HG03521 (cell line): ENCODE measurements at regions not wholly inside any gene's neighbourhood (a gene's known extent, or its start where the extent isn't known, plus 50 kb on each side); places are given as distances from the start of the nearest gene placed in this dataset.
"Not testable (repeated sequence)": the region's sequence is repeated elsewhere in the genome, so short reads cannot be mapped to it uniquely, and the experiment has no call there.

Experiments used
- ATAC-seq: cut with Tn5 transposase; IDR thresholded peaks from one replicate; pipeline ENCODE4 v1.9.1; 2021; ENCODE audit warnings: mild to moderate bottlenecking, moderate library complexity; ENCODE audit not compliant: unreplicated experiment

DNA sequence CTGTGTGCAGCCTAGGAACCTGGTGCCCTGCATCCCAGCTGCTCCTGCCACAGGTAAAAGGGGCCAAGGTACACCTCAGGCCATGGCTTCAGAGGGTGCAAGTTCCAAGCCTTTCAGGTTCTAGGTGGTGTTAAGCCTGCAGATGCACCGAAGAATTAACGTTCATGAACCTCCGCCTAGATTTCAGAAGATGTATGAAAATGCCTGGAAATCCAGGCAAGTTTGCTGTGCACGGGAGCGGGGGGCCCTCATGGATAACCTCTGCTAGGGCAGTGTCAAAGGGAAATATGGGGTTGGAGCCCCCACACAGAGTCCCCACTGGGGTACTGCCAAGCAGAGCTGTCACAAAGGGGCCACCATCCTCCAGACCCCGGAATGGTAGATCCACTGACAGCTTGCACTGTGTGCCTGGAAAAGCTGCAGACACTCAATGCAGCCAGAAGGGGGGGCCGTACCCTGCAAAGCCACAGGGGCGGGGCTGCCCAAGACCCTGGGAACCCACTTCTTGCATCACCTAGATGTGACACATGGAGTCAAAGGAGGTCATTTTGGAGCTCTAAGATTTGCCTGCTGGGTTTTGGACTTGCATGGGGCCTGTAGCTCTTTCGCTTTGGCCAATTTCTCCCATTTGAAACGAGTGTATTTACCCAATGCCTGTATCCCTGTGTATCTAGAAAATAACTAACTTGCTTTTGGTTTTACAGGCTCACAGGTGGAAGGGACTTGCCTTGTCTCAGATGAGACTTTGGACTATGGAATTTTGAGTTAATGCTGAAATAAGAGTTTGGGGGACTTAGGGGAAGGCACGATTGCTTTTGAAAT, 145.2 kb upstream of the C1QTNF3 start:
- ATAC-seq = not testable (repeated sequence)

DNA sequence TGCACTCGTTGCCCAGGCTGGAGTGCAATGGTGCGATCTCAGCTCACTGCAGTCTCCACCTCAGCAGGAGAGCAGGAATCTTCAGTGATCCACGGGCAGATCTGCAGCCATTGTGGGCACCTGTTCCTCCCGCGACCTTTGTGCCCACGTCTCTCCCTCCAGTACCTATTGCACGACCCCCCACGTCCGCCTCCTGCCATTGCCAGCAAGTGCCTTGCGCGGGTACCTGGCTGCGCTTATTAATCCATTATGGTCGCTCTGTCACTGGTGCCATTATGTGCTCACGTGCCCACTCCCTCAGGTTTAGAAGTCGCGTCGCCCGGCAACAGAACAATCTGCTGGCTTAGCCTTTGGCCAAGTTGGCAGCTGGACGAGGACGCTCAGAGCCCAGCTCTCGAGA, 146.2 kb upstream of the C1QTNF3 start:
- ATAC-seq = not testable (repeated sequence)

DNA sequence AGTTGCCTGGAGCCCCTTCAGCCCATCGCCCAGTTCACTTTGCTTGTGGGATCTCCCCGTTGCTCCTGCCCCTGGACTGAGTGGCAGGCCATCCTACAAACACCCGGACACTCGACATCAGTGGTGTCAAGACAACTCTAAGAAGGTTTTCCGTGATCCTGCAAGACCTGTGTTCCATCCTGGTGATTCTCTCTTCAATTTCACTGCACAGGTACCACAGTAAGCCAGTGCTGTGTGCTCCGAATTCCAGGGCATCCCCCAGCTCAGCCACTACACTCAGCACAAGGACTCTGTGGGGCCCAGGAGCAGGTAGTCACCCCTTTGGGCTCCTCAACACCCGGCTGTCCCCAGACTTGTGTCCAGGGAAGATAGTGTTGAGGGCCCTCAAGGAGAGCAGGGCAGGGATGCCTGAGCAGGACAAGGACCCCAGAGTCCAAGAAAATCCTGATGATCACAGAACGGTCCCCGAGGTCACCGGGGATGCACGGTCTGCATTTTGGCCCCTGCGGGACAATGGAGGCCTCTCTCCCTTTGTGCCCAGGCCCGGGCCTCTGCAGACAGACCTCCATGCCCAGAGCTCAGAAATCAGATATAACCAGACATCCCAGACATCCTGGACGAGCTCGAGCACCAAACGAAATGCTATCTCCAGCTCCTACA, 146.9 kb upstream of the C1QTNF3 start:
- not testable (repeated sequence) for ATAC-seq

DNA sequence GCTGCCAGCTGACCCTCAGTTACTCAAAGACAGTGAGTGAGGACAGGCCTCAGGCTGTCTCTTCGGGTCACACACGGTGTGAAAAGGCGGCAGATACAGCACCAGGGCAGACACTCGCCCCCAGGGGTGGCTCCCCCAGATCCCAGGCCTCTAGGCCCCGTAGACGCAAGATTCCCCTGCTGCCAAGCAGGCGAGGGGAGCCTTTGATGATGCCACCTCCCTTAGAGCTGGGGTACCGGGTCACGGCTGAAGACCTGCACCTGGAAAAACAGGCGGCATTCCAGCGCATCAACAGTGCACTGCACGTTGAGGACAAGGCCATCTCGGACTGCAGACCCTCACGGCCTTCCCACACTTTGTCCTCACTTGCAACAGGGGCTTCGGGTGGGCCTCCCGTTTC, 147.5 kb upstream of the C1QTNF3 start:
- ATAC-seq = not testable (repeated sequence)

DNA sequence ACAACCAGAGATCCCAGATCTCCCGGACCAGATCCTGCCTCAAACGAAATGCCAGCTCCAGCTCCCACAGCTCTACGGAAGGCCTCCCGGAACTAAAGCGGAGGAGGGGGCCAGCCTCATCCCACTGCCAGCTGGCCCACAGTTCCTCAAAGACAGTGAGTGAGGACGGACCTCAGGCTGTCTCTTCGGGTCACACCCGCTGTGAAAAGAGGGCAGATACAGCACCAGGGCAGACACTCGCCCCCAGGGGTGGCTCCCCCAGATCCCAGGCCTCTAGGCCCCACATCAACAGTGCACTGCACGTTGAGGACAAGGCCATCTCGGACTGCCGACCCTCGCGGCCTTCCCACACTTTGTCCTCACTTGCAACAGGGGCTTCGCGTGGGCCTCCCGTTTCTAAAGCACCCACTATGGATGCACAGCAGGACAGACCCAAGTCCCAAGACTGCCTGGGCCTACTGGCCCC, 148.3 kb upstream of the C1QTNF3 start:
- ATAC-seq = not testable (repeated sequence)

DNA sequence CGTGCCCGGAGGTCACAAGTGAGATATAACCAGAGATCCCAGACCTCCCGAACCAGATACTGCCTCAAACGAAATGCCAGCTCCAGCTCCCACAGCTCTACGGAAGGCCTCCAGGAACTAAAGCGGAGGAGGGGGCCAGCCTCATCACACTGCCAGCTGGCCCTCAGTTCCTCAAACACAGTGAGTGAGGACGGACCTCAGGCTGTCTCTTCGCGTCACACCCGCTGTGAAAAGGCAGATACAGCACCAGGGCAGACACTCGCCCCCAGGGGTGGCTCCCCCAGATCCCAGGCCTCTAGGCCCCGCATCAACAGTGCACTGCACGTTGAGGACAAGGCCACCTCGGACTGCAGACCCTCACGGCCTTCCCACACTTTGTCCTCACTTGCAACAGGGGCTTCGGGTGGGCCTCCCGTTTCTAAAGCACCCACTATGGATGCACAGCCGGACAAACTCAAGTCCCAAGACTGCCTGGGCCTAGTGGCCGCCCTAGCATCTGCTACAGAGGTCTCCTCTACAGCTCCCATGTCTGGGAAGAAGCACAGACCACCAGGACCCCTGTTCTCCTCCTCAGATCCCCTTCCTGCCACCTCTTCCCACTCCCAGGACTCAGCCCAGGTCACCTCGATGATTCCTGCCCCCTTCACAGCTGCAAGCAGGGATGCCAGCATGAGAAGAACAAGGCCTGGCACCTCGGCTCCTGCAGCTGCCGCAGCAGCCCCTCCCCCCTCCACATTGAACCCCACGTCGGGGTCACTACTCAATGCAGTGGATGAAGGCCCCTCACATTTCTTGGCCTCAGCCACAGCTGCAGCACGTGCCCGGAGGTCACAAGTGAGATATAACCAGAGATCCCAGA, 149.3 kb upstream of the C1QTNF3 start:
- not testable (repeated sequence) for ATAC-seq

DNA sequence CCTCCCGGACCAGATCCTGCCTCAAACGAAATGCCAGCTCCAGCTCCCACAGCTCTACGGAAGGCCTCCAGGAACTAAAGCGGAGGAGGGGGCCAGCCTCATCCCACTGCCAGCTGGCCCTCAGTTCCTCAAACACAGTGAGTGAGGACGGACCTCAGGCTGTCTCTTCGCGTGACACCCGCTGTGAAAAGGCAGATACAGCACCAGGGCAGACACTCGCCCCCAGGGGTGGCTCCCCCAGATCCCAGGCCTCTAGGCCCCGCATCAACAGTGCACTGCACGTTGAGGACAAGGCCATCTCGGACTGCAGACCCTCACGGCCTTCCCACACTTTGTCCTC, 149.9 kb upstream of the C1QTNF3 start:
- not testable (repeated sequence) for ATAC-seq

DNA sequence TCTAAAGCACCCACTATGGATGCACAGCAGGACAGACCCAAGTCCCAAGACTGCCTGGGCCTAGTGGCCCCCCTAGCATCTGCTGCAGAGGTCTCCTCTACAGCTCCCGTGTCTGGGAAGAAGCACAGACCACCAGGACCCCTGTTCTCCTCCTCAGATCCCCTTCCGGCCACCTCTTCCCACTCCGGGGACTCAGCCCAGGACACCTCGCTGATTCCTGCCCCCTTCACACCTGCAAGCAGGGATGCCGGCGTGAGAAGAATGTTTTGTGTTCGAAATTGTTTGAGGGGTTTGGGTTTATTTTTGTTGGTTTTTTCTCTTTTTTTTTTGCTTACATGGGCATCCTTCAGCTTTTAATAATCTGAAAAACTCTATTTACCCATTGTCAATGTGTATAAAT, 150.3 kb upstream of the C1QTNF3 start:
- not testable (repeated sequence) for ATAC-seq

DNA sequence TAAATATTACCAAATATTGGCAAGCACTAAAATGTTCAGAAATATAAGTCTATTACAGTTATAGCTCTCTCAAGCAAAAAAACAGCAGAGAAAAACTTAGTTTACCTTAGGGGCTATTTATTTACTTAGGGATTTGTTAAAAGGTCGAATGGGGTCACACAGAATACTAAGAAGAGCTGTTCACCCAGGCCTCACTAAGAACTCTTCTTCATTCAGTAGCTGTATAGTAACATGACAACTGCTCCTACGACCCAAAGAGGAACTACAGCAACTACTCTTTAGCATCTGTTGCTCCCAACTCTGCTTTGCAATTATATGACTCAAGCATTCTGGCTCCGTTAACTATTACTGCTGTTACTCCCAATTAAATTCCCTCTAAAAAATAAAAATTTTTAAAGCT, 150.8 kb upstream of the C1QTNF3 start:
- not testable (repeated sequence) for ATAC-seq

DNA sequence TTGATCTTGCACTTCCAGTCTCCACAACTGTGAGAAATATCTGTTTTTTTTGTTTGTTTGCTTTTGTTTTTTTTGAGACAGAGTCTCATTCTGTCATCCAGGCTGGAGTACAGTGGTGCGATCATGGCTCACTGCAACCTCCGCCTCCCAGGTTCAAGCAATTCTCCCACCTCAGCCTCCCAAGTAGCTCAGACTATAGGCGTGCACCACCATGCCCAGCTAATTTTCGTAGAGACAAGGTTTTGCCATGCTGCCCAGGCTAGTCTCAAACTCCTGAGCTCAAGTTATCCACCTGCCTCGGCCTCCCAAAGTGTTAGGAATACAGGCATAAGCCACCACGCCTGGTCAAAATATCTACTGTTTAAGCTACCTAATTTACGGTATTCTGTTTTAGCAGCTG, 153.1 kb upstream of the C1QTNF3 start:
- ATAC-seq = not testable (repeated sequence)

DNA sequence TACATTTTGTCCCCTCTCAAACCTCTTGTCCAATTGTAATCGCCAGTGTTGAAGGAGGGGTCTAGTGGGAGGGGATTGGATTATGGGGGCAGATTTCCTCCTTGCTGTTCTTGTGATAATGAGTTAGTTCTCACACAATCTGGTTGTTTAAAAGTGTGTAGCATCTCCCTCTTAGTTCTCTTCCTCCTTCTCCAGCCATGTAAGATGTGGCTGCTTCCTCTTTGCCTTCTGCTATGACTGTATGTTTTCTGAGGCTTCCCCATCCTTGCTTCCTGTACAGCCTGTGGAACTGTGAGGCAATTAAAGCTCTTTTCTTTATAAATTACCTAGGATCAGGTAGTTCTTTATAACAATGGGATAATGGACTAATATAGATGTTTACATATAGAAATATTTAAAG, 162.3 kb upstream of the C1QTNF3 start:
- not testable (repeated sequence) for ATAC-seq

DNA sequence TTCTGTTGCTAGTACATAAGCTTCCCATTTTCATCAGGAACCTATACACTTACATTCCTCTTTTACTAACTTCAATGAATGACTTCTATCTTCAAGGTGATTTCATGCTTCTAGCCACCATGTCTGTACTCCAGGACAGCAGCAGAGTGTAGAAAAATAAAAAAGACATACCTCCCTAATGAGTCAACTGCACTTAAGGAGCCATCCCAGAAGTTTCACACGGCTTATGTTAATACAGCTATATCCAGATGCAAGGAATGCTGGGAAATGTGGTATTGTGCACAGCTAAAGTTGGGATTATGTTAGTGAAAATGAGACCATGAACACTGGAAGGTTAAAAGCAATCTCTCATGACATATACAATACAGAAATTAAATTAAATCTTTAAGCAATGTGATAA, 174.4 kb upstream of the C1QTNF3 start:
- not testable (repeated sequence) for ATAC-seq

DNA sequence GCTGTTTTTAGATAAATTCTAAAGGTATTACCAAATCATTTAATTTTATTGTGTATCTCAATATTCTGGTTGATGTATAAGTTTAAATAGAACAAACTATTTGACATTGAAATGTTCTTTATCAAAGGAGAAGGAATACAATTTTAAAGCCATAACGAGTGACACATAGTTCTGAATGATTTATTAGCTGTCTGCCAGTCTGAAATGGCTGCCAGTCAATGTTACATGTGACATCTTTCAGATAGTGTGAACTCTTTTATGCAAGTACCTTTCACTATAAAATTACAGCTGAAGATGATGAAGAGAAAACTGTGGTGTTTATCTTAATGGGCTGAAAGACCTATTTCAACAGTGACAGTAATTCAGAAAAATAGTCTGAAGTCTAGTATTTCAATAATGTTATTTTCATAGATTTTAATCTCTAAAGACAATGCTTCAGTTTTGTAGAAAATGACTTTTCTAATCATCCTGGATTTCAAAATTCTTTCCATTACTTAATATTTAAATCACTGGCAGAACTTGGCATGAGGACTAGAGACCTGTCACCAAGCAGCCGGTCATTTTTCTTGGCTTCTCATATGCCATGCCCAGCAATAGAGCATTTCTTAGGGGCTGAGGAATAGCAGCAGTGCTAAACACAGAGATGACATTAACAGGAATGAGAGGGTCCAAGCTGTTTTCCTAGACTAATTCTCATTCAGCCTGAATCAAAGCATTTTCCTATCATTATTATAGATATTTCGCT, 178.5 kb upstream of the C1QTNF3 start:
- ATAC-seq = not testable (repeated sequence)

DNA sequence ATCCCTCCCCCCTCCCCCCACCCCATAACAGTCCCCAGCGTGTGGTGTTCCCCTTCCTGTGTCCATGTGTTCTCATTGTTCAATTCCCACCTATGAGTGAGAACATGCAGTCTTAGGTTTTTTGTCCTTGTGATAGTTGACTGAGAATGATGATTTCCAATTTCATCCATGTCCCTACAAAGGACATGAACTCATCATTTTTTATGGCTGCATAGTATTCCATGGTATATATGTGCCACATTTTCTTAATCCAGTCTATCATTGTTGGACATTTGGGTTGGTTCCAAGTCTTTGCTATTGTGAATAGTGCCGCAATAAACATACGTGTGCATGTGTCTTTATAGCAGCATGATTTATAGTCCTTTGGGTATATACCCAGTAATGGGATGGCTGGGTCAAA, 180.1 kb upstream of the C1QTNF3 start:
- ATAC-seq = not testable (repeated sequence)

DNA sequence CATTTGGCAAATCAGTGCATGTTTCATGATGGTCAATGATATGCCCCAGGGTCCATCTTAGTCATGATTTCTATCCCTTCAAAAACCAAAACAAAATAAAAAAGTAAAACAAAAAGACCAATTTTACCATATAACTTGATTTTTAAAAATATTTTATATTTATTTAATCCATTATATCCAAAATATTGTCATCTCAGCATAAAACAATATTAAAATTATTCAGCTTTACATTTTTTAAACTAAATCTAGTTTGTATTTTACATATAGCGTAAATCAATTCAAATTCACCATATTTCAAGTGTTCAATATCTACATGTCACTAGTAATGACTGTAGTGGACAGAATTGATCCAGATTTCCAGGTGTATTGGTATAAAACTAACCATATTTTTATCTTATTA, 187.4 kb upstream of the C1QTNF3 start:
- ATAC-seq = not testable (repeated sequence)

DNA sequence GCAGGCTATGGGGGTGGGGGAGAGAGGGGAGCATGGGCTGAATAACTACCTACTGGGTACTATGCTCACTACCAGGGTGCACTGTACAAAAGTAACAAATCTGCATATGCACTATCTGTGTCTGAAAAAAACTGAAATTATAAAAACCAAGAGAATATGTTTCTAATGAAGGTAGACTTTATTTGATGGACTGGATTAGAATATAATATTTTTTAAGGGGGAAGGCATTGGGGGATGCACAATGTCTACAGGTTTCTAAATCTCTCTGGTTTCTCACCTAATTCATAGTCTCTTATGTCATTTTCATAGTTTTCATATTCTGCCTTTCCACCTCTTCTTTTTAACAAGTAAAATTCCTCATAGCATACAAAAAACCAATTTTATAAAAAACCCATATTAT, 200.8 kb upstream of the C1QTNF3 start:
- not testable (repeated sequence) for ATAC-seq

DNA sequence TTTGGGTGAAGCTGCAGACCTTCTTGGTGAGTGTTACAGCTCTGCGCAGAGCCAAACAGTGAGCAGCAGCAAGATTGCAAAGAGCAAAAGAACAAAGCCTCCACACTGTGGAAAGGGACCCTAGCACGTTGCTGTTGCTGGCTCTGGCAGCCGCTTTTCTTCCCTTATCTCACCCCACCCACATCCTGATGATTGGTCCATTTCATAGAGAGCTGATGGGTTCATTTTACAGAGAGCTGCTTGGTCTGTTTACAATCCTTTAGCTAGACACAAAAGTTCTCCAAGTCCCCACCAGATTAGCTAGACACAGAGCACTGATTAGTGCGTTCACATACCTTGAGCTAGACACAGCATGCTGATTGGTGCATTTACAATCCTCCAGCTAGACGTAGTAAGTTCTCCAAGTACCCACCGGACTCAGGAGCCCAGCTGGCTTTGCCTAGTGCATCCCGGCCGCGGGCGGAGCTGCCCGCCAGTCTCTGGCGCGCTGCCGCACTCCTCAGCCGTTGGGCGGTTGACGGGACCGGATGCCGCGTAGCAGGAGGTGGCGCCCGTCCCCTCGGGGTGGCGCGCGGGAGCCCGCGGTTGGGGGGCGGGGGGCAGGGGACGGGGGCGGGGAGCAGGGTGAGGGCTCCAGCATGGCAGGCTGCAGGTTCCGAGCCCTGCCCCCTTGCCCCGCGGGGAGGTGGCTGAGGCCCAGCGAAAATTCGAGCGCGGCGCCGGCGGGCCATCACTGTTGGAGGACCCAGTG, 201.4 kb upstream of the C1QTNF3 start:
- ATAC-seq = not testable (repeated sequence)

DNA sequence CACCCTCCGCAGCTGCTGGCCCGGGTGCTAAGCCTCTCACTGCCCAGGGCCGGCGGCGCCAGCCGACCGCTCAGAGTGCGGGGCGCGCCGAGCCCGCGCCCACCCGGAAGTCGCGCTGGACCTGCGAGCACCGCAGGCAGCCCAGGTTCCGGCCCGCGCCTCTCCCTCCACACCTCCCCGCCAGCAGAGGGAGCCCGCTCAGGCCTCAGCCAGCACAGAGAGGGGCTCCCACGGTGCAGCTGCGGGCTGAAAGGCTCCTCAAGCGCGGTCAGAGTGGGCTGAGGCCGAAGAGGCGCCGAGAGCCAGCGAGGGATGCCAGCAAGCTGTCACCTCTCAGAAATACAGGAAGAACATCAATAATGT, 202.0 kb upstream of the C1QTNF3 start:
- not testable (repeated sequence) for ATAC-seq

DNA sequence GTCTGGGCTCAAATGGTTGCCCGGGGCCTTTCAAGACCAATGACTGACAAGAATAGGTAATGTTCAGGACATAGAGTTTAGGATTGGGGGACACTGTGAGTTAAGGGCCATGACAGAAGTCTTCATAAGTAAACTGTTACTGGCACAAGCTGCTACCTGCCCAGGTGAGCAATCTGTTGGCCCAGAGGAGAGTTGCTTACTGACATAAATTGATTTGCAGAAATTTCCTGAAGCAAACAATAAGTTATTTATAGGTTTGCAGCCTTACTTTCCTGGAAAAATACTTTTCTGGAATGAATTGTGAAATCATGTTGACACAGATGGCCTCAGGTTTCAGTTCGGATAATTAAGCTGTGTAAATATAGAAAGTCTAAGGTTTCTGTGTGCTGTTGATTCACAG, 202.8 kb upstream of the C1QTNF3 start:
- not testable (repeated sequence) for ATAC-seq

DNA sequence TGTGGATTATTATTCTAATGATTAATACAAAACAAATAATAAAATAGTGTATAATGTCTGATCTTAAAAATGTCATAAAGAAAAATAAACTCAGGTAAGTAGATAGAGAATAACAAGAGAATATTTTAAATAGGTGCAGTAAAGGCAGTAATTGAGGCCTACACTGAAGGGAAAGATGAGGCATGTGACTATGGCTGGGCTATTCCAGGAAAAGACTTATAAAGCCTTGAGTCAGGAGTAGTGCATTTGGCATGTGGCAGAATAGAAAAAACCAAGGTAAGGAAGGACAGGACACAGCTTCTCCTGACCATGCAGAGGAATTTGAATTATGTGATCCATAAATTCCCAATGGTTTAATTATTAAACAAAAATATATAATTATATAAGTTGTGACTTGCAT, 215.6 kb upstream of the C1QTNF3 start:
- not testable (repeated sequence) for ATAC-seq
